ENCODE measurements at regions not wholly inside any gene's neighbourhood (a gene's known extent, or its start where the extent isn't known, plus 50 kb on each side); places are given as distances from the start of the nearest gene placed in this dataset.

- H3K27me3 ChIP-seq (replicated peaks in 1 of 4; ENCODE audit: control insufficient read depth in 3 of 4, extremely low read depth in 1 of 4, insufficient read depth in 3 of 4, low read length in 3 of 4), result no peaks in the 10 kb centered on the region
- no peak overlapping the region for H3K4me2 ChIP-seq (ENCODE audit: insufficient read depth in 1 of 2, low read depth in 2 of 2, low read length in 2 of 2)
- no peak overlapping the region for H3K18ac ChIP-seq (ENCODE audit: extremely low read depth, low read length)
- H3K23me2 ChIP-seq (ENCODE audit: low read depth, low read length), result no peaks in the 10 kb centered on the region
- WGBS, 2 experiments (ENCODE audit: extremely low coverage in 1 of 2, insufficient coverage in 1 of 2, insufficient read length in 1 of 2, insufficient replicate concordance in 2 of 2, low coverage in 1 of 2, low lambda C conversion rate in 2 of 2, missing lambda C conversion rate in 1 of 2), result 91% methylated on average over 2 of the region's 2 CpGs; no CpG with 5 or more reads in 1 of the 2 experiments
- H2BK5ac ChIP-seq (ENCODE audit: low read depth, low read length), result no peak overlapping the region
- H3K79me1 ChIP-seq (ENCODE audit: low read depth, low read length), result no peaks in the 10 kb centered on the region
- H3K36me3 ChIP-seq (ENCODE audit: control insufficient read depth in 2 of 4, insufficient read depth in 4 of 4, low read length in 3 of 4), result no peaks in the 10 kb centered on the region
- H2BK120ac ChIP-seq (replicated peaks; ENCODE audit: low read depth, low read length), result no peak overlapping the region
- H2BK20ac ChIP-seq (ENCODE audit: low read length), result no peak overlapping the region
- H4K91ac ChIP-seq (replicated peaks; ENCODE audit: insufficient read length, low read length), result no peak overlapping the region
- no peak overlapping the region for H3K9ac ChIP-seq (replicated peaks in 1 of 4; ENCODE audit: extremely low read depth in 1 of 4, low read depth in 3 of 4, low read length in 3 of 4)
- no peaks in the 10 kb centered on the region for H4K20me1 ChIP-seq (replicated peaks in 1 of 2; ENCODE audit: control insufficient read depth in 1 of 2, insufficient read depth in 2 of 2, low read length in 2 of 2)
- no peak overlapping the region for H3K56ac ChIP-seq (replicated peaks; ENCODE audit: insufficient read length, low read depth, low read length)
- no peaks in the 10 kb centered on the region for H3K9me3 ChIP-seq (ENCODE audit: insufficient read depth in 2 of 2, low read depth in 1 of 2, low read length in 1 of 2)
- CTCF ChIA-PET (ENCODE audit: partially characterized antibody), result interaction anchor here (2.1 kb wide), 1 partner anchor 18 kb away, joined by 6 read pairs; no protein-coding TSS in a partner anchor
- H2BK15ac ChIP-seq (ENCODE audit: low read length), result no peak overlapping the region
- H3K27ac ChIP-seq (ENCODE audit: low read depth, low read length), result no peak overlapping the region
- H2AK5ac ChIP-seq (ENCODE audit: low read depth, low read length), result no peak overlapping the region
- H4K5ac ChIP-seq (ENCODE audit: insufficient read length, low read depth, low read length), result no peak overlapping the region
- H3K14ac ChIP-seq (ENCODE audit: insufficient read length), result no peak overlapping the region
- no peak overlapping the region for H2AFZ ChIP-seq (ENCODE audit: low read length)
- POLR2A ChIA-PET (ENCODE audit: partially characterized antibody), result no interaction called here
- no peak overlapping the region for H2BK12ac ChIP-seq (ENCODE audit: low read depth, low read length)
- H4K8ac ChIP-seq (ENCODE audit: extremely low read depth, insufficient read depth, low read length), result no peak overlapping the region
- TF ChIP-seq, protein P1, sequence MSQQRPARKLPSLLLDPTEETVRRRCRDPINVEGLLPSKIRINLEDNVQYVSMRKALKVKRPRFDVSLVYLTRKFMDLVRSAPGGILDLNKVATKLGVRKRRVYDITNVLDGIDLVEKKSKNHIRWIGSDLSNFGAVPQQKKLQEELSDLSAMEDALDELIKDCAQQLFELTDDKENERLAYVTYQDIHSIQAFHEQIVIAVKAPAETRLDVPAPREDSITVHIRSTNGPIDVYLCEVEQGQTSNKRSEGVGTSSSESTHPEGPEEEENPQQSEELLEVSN (IDR thresholded peaks at IDR 0.05), result no peak
- TF ChIP-seq SP1 (IDR thresholded peaks at IDR 0.05; ENCODE audit: low read depth, low read length) (no peak), CREB1 (IDR thresholded peaks at IDR 0.05) (no peak), RNF2 (IDR thresholded peaks at IDR 0.05; ENCODE audit: borderline replicate concordance, low read depth, low read length, missing control alignments, poor library complexity, severe bottlenecking) (no peak)
- H3K4me1 ChIP-seq (replicated peaks in 1 of 4; ENCODE audit: control insufficient read depth in 3 of 4, insufficient read depth in 4 of 4, low read length in 3 of 4), result no peaks in the 10 kb centered on the region
- H3K23ac ChIP-seq (ENCODE audit: insufficient read length), result no peak overlapping the region
- H3K4ac ChIP-seq (replicated peaks; ENCODE audit: insufficient read length, low read depth, low read length), result no peak overlapping the region
- H3K4me3 ChIP-seq (ENCODE audit: extremely low read depth in 1 of 4, insufficient read depth in 2 of 4, low read depth in 3 of 4, low read length in 4 of 4), result no peak overlapping the region
- FAIRE-seq, result no peak
- DNase-seq (ENCODE audit: low read depth in 1 of 2, low spot score in 2 of 2), result no peak
- no peaks in the 10 kb centered on the region for H3K79me2 ChIP-seq (ENCODE audit: control insufficient read depth in 1 of 2, insufficient read depth in 2 of 2, low read length in 2 of 2)
These were observed 1371.5 kb upstream of the TMEFF2 start for GRCh38 chr2:193566276-193566675.
